Mesenchymal stem cell (in vitro differentiated cells and primary cell): ENCODE measurements at regions not wholly inside any gene's neighbourhood (a gene's known extent, or its start where the extent isn't known, plus 50 kb on each side); places are given as distances from the start of the nearest gene placed in this dataset.

Source experiments
- DNase-seq: peaks from one replicate; pipeline ENCODE4 v3.0.0-alpha.2; 2013
- H2AFZ ChIP-seq: one replicate; pipeline ENCODE4 v1.6.1; 2013; ENCODE audit warnings: low read depth, mild to moderate bottlenecking, control low read depth, inconsistent platforms, low read length, moderate library complexity
- H2AK5ac ChIP-seq: 2 replicates; pipeline ENCODE4 v1.6.1; 2013; ENCODE audit warnings: low read length, moderate library complexity, mild to moderate bottlenecking, inconsistent platforms; ENCODE audit not compliant: severe bottlenecking
- H2BK120ac ChIP-seq: one replicate; pipeline ENCODE4 v1.6.1; 2013; ENCODE audit warnings: low read depth, mild to moderate bottlenecking, inconsistent platforms, low read length, moderate library complexity
- H2BK12ac ChIP-seq, 2 experiments: one replicate each; pipeline ENCODE4 v1.6.1; 2013; ENCODE audit warnings: inconsistent platforms in 2 of 2, low read length in 2 of 2, mild to moderate bottlenecking in 2 of 2, moderate library complexity in 2 of 2, control low read depth in 1 of 2
- H2BK15ac ChIP-seq: one replicate; pipeline ENCODE4 v1.6.1; 2013; ENCODE audit warnings: mild to moderate bottlenecking, low read depth, inconsistent platforms; ENCODE audit not compliant: poor library complexity, severe bottlenecking
- H2BK5ac ChIP-seq: 2 replicates; pipeline ENCODE4 v1.6.1; 2013; ENCODE audit warnings: low read depth, mild to moderate bottlenecking, low read length, control low read depth, inconsistent platforms; ENCODE audit not compliant: poor library complexity, severe bottlenecking
- H3K14ac ChIP-seq, 2 experiments: one replicate each; pipeline ENCODE4 v1.6.1; 2013; ENCODE audit warnings: inconsistent platforms in 2 of 2, low read length in 2 of 2, control low read depth in 1 of 2, mild to moderate bottlenecking in 1 of 2, moderate library complexity in 1 of 2
- H3K18ac ChIP-seq, 2 experiments: one replicate each; pipeline ENCODE4 v1.6.1; 2013; ENCODE audit warnings: inconsistent platforms in 2 of 2, low read length in 2 of 2, control low read depth in 1 of 2, low read depth in 1 of 2, mild to moderate bottlenecking in 1 of 2
- H3K23ac ChIP-seq, 2 experiments: one replicate each; pipeline ENCODE4 v1.6.1; 2013; ENCODE audit warnings: inconsistent platforms in 2 of 2, low read length in 2 of 2, mild to moderate bottlenecking in 2 of 2, moderate library complexity in 2 of 2, control low read depth in 1 of 2
- H3K27ac ChIP-seq: 2 replicates; pipeline ENCODE4 v1.5.1; 2013; ENCODE audit warnings: mild to moderate bottlenecking, moderate library complexity, low read length, control low read depth, inconsistent platforms; ENCODE audit not compliant: poor library complexity, severe bottlenecking
- H3K27me3 ChIP-seq, 2 experiments: 2 replicates each; pipeline versions ENCODE4 v1.6.1 to v1.7.0; 2013; ENCODE audit warnings: low read length in 2 of 2, mild to moderate bottlenecking in 2 of 2, moderate library complexity in 2 of 2, control low read depth in 1 of 2, inconsistent platforms in 1 of 2; ENCODE audit not compliant: control insufficient read depth in 1 of 2, insufficient read depth in 1 of 2
- H3K36me3 ChIP-seq, 2 experiments: 2 replicates each; pipeline versions ENCODE4 v1.6.1 to v1.7.0; 2013; ENCODE audit warnings: low read length in 2 of 2, control low read depth in 1 of 2, inconsistent platforms in 1 of 2, low read depth in 1 of 2, mild to moderate bottlenecking in 1 of 2; ENCODE audit not compliant: insufficient read depth in 2 of 2, control insufficient read depth in 1 of 2
- H3K4ac ChIP-seq, 2 experiments: one replicate each; pipeline ENCODE4 v1.6.1; 2013; ENCODE audit warnings: inconsistent platforms in 2 of 2, low read length in 2 of 2, mild to moderate bottlenecking in 2 of 2, moderate library complexity in 2 of 2, control low read depth in 1 of 2, low read depth in 1 of 2
- H3K4me1 ChIP-seq: 2 replicates; pipeline ENCODE4 v1.6.1; 2013; ENCODE audit warnings: low read depth, low read length, control low read depth; ENCODE audit not compliant: control insufficient read depth, insufficient read depth
- H3K4me2 ChIP-seq: 2 replicates; pipeline ENCODE4 v1.6.1; 2013; ENCODE audit warnings: low read length, mild to moderate bottlenecking, inconsistent platforms; ENCODE audit not compliant: poor library complexity, severe bottlenecking
- H3K4me3 ChIP-seq, 2 experiments: 2 replicates each; pipeline versions ENCODE4 v1.5.1 to v1.7.0; 2013; ENCODE audit warnings: low read length in 2 of 2, mild to moderate bottlenecking in 2 of 2, control low read depth in 1 of 2, low read depth in 1 of 2; ENCODE audit not compliant: insufficient read depth in 1 of 2
- H3K79me1 ChIP-seq: replicated peaks from 2 replicates; pipeline ENCODE4 v1.6.1; 2013; ENCODE audit warnings: mild to moderate bottlenecking, control low read depth, low read length, inconsistent platforms; ENCODE audit not compliant: poor library complexity, severe bottlenecking
- H3K9ac ChIP-seq: 2 replicates; pipeline ENCODE4 v1.7.0; 2013; ENCODE audit warnings: mild to moderate bottlenecking, low read length, moderate library complexity
- H3K9me3 ChIP-seq: 2 replicates; pipeline ENCODE4 v1.7.0; 2013; ENCODE audit warnings: mild to moderate bottlenecking, low read length; ENCODE audit not compliant: control insufficient read depth
- H4K8ac ChIP-seq: one replicate; pipeline ENCODE4 v1.6.1; 2013; ENCODE audit warnings: inconsistent platforms, mild to moderate bottlenecking, low read length, moderate library complexity
- H4K91ac ChIP-seq: one replicate; pipeline ENCODE4 v1.6.1; 2013; ENCODE audit warnings: mild to moderate bottlenecking, low read length, inconsistent platforms
- WGBS: methylation state at CpG from one replicate; pipeline ENCODE4 v1.1.7; 2013; ENCODE audit warnings: mixed read lengths; 5-methylcytosine and 5-hydroxymethylcytosine counted together

- Histone ChIP-seq H2BK12ac (no peak overlapping the region), H3K4me2 (no peak overlapping the region), H3K27ac (no peak overlapping the region), H3K18ac (no peak overlapping the region), H3K79me1 (no peaks in the 10 kb centered on the region), H2AFZ (no peak overlapping the region), H3K27me3 (no peaks in the 10 kb centered on the region), H3K36me3 (no peaks in the 10 kb centered on the region), H2AK5ac (no peak overlapping the region), H2BK5ac (no peak overlapping the region), H4K91ac (no peak overlapping the region), H3K4ac (no peak overlapping the region), H4K8ac (no peak overlapping the region), H3K4me3 (no peak overlapping the region), H3K9me3 (no peaks in the 10 kb centered on the region), H3K23ac (no peak overlapping the region), H2BK15ac (no peak overlapping the region), H2BK120ac (no peak overlapping the region), H3K9ac (no peak overlapping the region), H3K4me1 (no peaks in the 10 kb centered on the region), H3K14ac (no peak overlapping the region)
- no peak for DNase-seq
- WGBS, result 68% methylated on average over 1 of the region's 1 CpG
These were observed 384.0 kb upstream of the TMEM132C start for GRCh38 chr12:127883013-127883412.

- no peak overlapping the region for H2BK12ac ChIP-seq
- H3K4me1 ChIP-seq, result no peaks in the 10 kb centered on the region
- no peak overlapping the region for H2BK15ac ChIP-seq
- H2AK5ac ChIP-seq, result no peak overlapping the region
- H3K14ac ChIP-seq, result no peak overlapping the region
- H3K9me3 ChIP-seq, result no peaks in the 10 kb centered on the region
- H3K36me3 ChIP-seq, result no peaks in the 10 kb centered on the region
- no peak overlapping the region for H3K4me2 ChIP-seq
- H4K91ac ChIP-seq, result no peak overlapping the region
- no peak overlapping the region for H3K4me3 ChIP-seq
- no peak overlapping the region for H4K8ac ChIP-seq
- H2BK5ac ChIP-seq, result no peak overlapping the region
- no peak overlapping the region for H3K27ac ChIP-seq
- no peak overlapping the region for H3K9ac ChIP-seq
- H3K4ac ChIP-seq, result no peak overlapping the region
- no peak overlapping the region for H3K18ac ChIP-seq
- H3K79me1 ChIP-seq, result no peaks in the 10 kb centered on the region
- no peak overlapping the region for H2BK120ac ChIP-seq
- H3K27me3 ChIP-seq, result no peaks in the 10 kb centered on the region
- no peak overlapping the region for H3K23ac ChIP-seq
- WGBS, result 64% methylated on average over 3 of the region's 5 CpGs
- no peak for DNase-seq
- no peak overlapping the region for H2AFZ ChIP-seq
These were observed 380.8 kb upstream of the TMEM132C start for GRCh38 chr12:127885954-127886750.

- Histone ChIP-seq H3K4me3 (no peak overlapping the region), H3K4me2 (no peak overlapping the region), H2BK12ac (no peak overlapping the region), H3K4ac (no peak overlapping the region), H3K27ac (no peak overlapping the region), H3K36me3 (no peaks in the 10 kb centered on the region), H2AK5ac (no peak overlapping the region), H3K23ac (no peak overlapping the region), H2AFZ (no peak overlapping the region), H3K14ac (no peak overlapping the region), H3K9ac (no peak overlapping the region), H2BK5ac (no peak overlapping the region), H2BK15ac (no peak overlapping the region), H2BK120ac (no peak overlapping the region), H3K79me1 (no peaks in the 10 kb centered on the region), H3K18ac (no peak overlapping the region), H3K4me1 (no peaks in the 10 kb centered on the region), H3K9me3 (no peaks in the 10 kb centered on the region), H4K91ac (no peak overlapping the region), H4K8ac (no peak overlapping the region), H3K27me3 (no peaks in the 10 kb centered on the region)
- no peak for DNase-seq
- WGBS, result 82% methylated on average over 1 of the region's 1 CpG
These were observed 380.1 kb upstream of the TMEM132C start for GRCh38 chr12:127886827-127887226.

GRCh38 chr12:127888943-127889719 is 377.8 kb upstream of the TMEM132C start:
- Histone ChIP-seq H3K4me1 (no peaks in the 10 kb centered on the region), H3K9ac (no peak overlapping the region), H3K27me3 (no peaks in the 10 kb centered on the region), H3K9me3 (no peaks in the 10 kb centered on the region), H4K91ac (no peak overlapping the region), H3K36me3 (no peaks in the 10 kb centered on the region), H3K4ac (no peak overlapping the region), H3K4me2 (no peak overlapping the region), H4K8ac (no peak overlapping the region), H2AFZ (no peak overlapping the region), H2AK5ac (no peak overlapping the region), H3K18ac (no peak overlapping the region), H3K4me3 (no peak overlapping the region), H2BK120ac (no peak overlapping the region), H3K23ac (no peak overlapping the region), H2BK5ac (no peak overlapping the region), H2BK12ac (no peak overlapping the region), H3K79me1 (no peaks in the 10 kb centered on the region), H3K14ac (no peak overlapping the region), H3K27ac (no peak overlapping the region), H2BK15ac (no peak overlapping the region)
- WGBS, result 73% methylated on average over 3 of the region's 4 CpGs
- no peak for DNase-seq
